Iris pigment epithelial cell (primary cell): ENCODE measurements at regions not wholly inside any gene's neighbourhood (a gene's known extent, or its start where the extent isn't known, plus 50 kb on each side); places are given as distances from the start of the nearest gene placed in this dataset.

Experiments used
- DNase-seq: peaks from one replicate; pipeline ENCODE4 v3.0.0-alpha.2; 2011; ENCODE audit warnings: low read depth

DNA sequence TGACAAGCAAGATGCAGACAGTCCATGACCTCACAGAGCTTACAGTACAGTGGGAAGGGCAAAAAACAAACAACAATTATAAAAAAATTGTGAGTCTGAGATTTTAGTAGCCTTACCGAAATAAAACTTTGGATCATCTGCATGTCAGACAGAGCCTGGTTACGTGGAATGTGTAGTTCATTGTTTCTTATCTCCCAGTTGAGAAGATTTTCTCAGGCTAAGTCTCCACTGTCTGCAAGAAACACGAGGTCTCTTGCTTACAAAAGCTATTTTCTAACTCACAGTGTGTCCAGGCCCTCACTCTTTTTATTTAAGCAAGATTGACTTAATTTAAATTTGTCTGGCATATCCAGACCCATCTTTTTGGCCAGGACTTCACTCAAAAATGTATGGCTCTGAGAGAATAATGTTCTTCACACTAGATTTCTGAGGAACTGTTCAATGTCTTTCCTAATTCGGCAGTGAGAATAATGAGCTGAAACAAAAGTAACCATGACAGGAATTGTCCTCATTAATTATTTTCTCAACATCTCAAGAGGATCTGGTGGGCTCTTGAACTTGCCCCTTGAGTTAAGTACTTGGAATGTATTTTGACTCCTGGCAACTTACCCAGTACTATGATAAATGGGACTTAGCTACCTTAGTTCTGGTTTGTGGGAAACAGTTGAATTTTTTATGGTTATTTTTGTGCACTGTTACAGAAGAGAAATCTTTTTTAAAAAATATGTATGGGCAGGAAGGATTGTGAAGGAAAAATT is 265.1 kb upstream of the COL8A1 start:
- no peak for DNase-seq

DNA sequence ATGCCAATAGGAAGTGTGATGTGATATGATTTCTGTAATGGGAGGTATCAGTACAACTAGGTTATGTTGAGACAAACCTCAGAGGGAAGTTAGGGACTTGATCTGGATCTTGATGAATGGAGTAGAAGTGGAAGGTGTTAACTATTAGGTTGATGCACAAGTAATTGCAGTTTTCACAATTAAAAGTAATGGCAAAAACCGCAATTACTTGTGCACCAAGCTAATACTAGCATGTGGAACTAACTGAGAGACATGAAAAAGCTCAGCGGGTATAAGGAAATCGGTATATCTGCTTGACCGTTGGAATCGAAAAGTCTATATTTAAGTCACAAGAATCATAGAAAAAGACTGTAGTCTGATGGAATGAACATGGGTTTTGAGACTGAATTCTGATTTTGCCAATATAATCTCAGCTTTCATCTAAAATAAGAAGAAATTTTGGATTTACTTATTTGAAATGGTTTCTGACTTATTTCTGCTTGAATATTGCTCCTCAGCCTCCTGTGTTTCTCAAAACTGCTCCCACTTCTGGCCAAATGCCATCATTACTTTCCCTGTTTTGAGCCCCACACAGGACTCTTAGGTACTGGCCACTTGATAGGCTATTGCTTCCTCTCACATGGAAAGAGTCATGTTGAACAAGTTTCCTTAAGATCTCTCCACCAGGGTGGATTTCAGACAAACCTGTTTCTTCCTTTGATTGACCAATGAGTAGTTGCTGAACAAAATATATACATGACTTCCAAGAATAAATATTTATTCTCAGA is 271.5 kb upstream of the COL8A1 start:
- no peak for DNase-seq

DNA sequence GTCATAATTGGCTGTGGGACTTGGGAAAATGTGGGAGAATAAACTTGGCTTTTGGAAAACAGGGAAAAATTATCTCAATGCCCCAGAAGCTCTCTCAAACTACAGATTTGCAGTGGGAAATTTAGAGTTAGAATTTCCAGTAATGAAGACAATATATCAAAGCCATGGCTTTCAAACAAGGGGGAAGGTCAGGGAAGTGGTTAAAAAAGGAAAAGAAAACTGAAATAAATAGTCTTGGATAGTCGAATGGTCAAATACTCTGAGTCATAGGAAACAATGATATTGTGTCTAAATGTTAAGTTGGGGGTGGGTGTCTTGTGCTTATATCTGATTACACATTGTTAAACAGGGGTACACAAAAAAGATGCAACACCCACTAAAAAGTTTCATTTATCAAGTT is 272.4 kb upstream of the COL8A1 start:
- DNase-seq = no peak

DNA sequence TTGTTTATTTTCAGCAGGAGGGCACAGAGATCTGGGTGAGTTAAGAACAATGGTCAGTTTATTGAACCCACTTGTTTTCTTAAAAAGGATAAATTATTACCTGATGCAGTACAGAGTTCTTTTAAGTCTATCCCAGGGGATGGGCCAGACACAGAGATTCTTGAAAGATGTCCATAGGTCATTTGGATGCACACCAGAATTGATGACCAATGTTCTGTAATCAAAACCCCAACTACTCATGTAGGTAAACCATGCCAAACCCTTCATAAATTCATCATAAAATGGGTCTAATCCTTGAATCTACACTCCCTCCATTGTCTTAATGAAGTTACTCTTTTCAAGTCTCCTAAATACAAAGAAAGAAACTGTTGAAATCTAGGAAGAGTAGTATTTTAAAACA is 273.0 kb upstream of the COL8A1 start:
- no peak for DNase-seq

DNA sequence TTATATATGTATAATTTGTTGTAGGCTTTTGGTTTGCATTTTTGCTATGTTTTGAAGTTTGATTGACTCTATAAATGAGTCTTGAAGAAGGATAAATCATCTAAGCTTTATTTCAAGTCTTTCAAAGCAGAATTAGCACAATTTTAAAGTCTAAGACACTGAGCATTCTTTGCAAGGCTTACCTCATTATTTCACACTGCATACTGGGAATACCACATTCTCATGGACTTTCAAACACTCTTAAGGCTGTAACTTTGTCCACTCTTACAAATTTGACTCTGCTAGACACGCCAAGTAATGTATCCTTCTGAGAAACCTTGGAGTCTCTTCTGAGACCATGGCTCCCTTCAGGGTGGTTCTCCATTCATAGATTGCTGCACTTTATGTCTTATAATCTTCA is 281.3 kb upstream of the COL8A1 start:
- no peak for DNase-seq

DNA sequence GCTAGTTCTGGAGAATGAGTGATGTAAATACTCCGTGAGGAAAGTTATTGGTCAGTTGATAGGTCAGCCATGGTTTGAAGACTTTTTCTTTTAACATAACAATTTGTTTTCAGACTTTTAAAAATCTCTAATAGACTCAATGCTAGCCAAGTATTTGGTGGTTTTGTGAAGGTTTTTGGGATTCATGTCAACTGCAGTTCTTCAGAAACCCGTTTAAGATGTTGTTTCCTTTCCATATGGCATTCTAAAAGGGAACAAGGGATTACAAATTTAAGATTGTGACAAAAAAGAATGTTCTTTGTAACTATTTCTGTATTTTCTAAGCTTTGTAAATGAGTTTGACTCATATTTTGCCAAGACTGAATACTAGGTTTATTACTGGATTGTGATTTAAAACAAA is 281.7 kb upstream of the COL8A1 start:
- no peak for DNase-seq

DNA sequence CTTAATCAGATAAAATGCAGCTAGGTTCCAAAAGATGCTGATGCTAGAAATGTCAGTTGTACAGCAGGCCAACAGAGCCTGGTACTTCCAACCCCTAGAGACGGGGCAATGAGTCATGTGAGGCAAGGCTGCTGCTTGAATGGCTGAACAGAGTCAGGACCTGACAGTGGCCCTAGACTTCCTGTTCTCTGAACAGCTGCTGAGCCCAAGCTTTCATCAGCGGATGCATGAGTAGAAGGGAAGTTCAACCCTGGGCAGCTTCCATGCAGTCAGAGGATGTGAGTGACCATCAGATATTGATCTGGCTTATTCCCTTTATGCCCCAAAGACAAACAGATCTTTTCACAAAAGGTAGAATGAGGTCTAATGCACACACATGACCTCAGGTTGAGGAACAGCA is 282.9 kb upstream of the COL8A1 start:
- DNase-seq = no peak

DNA sequence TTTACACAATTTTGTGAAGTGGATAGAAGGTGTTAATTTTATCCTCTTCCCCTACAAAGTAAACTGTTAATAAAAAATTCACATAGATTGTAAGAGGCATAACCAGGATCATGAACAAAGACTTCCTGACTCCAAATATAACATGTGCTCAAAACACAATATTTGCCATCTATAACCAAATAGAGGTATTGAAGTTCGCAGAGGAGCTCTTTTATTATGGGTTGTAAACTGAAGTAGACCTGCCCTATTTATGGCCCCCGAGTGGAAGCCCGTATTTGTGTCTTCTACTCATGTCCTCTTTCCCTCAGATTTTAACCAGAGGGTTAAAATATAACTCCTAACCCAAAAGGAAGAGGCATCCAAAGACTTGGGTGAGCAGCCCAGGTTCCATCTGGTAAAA is 285.6 kb upstream of the COL8A1 start:
- no peak for DNase-seq

DNA sequence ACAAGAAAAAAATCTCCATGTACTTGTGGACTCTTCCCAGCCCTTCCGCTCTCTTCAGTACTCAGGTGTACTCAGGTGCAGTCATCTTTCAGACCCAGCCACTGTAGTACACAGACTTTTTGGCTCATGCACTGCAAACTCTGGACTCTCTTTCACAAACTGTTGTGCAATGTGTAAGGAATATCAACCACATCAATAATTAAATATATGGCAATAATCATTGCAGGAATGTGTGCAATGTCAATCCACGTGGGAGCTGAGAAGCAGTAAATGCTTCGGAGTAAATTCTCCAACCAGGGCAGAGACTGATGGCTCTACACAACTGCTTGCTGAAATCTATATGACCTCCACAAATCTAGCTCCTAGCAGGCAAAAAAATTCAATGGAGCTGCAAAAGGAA is 287.3 kb upstream of the COL8A1 start:
- no peak for DNase-seq

DNA sequence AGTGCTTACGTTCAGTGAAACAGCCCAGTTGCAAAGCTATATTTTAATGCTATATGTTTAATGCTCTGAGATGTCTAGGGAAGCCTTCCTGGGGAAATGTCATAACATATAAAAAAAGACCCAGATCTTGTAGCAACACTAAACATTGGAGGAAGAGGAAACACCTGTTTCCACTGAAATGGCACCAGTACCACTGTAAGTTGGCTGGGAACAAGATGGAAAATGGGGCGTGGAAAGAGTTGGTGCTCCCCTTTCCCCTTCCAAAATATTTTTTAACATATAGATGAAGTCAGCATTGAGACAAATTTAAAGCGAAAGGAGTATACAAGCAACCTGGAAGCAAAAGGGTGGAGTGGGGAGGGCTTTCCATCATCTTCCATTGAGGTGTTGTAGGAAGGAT is 289.9 kb upstream of the COL8A1 start:
- DNase-seq = no peak

DNA sequence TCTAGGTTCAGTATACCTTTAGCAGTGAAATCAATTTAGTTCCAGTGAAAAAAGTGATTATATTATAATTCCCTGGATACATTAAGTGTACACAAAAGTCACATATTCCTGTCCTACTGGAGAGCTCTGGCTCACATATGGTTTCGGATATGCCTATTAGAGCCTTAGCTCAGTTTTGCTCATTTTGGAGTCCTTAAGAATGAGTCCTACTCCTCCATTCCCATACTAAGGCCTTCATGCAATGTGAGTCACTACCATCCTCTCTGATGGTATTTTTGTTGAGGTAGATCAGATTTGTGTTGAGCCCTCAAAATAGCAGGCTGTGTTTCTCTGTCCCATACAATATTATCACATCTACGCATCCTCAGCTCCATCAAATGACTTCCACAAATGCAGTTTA is 294.2 kb upstream of the COL8A1 start:
- no peak for DNase-seq

DNA sequence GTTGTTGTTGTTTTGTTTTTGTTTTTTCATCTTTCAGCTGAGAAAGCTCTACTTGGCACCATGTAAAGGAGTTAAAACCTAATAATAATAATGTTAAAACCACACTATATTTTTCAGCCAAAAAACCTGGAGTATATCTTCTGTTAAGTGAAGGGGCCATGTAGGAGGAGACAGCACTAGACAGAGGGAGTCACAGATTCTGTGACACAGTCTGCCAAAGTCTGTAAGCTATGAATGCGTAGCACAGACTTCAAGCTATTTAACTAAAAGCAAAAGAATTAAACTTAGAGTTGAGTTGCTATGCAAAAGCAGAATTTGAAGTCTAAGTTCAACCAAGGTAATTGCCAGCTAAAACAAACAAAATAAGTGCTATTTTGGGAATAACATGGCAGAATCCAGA is 296.0 kb upstream of the COL8A1 start:
- no peak for DNase-seq

DNA sequence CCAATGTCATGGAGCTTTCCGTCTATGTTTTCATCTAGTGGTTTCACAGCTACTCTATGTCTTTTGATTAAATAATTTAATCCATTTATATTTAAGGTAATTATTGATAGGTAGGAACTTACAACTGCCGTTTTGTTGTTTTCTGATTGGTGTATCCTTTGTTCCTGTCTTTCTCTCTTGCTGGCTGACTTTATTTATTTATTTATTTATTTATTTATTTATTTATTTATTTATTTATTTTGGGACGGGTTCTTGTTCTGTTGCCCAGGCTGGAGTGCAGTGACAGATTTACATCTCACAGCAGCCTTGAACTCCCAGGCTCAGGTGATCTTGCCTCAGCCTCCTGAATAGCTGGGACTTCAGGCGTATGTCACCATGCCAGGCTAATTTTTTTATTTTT is 299.2 kb upstream of the COL8A1 start:
- DNase-seq = no peak

DNA sequence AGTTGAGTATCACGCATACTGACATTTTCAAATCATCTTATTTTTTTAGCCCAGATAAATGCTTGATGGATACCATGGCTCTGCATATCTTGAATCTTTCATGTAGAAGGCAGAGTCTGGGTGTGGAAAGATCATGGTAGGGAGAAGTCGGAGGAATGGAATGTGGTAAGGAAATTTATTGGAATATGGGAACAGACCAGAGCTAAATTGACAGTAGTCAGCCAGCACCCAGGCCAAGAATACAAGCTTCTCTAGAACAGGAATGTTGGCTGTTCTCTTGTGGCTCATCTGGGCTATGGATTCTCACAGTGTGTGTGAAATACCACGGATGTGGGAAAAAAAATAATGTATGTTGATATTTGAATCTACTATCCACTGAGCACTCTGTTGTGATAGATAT is 305.7 kb upstream of the COL8A1 start:
- DNase-seq = peak; percentile 8

DNA sequence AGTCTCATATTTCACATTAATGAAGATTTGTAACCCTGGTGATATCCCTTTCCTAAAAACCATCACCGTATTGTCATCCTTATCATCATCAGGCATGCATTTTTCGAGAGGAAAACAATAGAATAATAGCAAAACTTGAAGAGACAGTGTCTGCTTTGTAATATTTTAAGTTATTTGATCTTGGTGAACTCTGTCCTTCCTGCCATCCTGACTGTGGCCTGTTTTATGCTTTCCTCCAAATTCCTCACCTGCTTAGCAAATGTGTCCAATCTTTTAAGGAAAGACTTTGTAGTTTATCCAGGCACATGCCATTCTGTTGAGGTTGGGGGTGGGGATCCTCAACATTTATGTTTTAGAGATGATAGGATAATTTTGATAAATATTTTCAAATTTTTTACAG is 306.1 kb upstream of the COL8A1 start:
- DNase-seq = no peak

DNA sequence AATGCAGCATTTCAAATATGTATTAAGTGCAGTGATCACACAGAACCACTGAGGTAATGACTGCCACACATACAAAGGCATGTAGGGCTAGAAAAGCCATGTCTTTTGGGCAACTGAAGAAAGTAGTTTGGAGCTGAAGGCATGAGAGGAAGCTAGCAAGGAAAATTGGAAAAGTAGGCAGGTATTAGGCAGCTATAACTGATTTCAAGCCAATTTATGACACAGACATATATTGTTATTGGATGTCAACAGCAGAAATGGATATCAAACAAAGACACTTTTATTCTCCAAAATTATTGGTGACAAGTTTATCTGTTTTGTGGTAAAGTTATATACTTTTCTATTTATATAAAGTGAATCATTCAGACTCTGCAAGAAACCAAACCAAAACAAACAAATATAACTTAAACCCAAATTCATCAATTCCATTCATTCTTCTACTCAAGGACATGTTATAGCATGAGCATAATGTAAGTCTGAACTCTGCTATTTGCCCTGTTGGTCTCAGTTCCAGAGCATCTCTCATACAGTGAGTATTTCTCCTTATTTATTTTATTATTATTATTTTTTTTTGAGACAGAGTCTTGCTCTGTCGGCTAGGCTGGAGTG is 307.4 kb upstream of the COL8A1 start:
- peak; percentile 36 for DNase-seq

DNA sequence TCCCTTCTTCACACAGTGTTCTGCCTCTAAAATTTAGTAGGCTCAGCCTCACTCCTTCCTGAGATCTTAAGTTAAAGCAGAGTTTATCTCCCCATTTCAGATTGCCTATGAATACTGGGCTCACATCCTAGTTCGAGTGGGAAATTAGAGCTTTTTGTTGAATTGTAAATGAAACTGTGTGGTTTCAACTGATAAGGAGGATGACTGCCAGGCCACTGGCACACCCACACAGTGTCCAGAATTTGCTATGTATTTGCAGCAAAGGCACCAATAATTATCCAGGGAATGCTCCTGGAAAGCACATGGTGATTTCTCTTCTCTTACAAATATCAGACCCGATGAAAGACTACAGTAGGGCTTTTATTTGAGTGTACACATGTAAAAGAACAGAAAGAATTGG is 308.1 kb upstream of the COL8A1 start:
- peak; percentile 41 for DNase-seq

DNA sequence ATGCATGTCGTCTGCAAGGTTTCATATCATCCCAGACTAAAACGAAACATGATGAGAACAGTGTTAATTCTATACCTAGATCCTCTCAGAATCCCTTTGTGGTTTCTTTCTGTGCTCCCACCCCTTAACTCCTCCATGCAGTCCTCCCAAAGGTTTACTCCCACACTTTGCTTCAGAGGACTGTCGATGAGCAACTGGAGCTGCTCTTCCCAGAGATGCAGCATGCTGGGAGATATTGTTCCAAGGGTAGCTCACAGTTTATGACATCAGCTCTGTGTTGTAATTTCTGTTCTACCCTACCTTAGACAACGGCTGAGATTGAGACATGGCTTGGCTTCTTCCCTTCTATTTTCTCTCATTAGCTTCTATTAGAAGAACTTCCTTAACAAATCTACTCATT is 313.0 kb upstream of the COL8A1 start:
- peak; percentile 14 for DNase-seq

DNA sequence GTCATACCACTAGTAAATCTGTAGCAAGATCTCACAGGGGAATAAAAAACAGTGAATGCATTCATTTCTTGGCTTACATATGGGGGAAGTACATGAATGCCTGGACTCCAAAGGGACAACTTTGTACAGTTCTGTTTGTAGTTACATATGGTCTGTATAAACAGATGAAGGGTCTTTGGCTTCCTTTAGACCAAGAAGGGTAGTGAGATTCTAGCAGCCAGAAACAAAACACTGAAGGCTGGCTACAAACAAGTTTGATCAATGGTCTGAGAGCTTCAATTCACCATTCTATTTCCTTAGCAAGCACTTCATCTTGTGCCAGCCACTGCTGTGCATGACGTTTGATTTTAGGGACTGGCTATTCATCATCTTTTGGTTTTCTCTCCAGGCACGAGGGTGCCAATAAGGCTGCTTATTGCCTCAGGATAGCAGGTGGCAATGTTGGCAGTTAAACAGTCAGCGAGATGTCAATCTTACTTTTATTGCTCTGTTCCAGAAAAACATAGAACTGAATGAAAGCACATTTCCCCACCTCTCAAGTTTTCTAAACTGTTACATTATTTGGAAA is 313.7 kb upstream of the COL8A1 start:
- DNase-seq = no peak

DNA sequence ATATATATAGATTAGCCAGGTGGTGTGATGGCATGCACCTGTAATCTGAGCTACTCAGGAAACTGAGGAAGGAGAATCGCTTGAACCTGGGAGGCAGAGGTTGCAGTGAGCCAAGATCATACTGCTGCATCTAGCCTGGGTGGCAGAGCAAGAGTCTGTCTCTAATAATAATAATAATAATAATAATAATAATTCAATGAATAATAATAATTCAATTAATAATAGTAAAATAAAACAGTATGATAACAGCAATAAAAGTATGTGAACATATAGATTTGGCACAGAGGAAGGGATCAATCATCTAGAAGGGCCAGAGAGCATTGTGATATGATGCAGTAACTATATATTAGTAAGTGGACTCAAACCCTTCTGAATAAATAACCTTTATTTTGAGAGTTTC is 314.5 kb upstream of the COL8A1 start:
- DNase-seq = no peak

DNA sequence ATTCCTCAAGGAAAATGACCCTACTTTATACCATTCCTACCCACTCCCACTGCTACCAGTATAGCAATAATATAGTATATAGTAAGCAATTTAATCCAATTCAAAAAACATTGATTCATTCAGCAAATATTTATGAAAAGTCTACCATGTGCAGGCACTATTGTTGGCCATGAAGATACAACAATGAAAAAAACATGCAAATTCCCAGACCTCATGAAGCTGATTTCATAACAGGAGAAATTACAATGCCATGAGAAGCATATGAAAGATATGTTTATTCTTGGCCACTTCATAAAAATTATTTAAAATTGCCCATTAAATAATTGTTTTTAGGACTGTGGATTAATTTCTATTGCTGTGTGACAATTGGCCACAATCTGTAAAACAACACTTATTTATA is 315.8 kb upstream of the COL8A1 start:
- DNase-seq = no peak

DNA sequence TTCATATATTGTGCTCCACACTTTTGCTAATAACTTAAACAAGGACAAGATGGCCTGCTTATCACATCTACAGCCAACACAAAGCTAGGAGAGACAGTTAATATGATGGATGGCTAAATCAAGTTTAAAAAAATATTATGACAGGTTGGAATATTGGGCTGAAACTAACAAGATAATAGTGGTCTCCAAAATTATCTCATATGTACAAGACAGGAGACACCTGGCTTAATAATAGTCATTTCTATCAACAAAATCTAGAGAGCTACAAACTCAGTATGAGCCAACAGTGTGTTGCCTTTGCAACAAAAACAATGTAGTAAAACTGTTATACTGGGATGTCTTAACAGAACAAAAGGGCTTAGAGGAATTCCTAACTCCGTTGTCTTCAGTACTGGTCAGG is 317.1 kb upstream of the COL8A1 start:
- DNase-seq = no peak

DNA sequence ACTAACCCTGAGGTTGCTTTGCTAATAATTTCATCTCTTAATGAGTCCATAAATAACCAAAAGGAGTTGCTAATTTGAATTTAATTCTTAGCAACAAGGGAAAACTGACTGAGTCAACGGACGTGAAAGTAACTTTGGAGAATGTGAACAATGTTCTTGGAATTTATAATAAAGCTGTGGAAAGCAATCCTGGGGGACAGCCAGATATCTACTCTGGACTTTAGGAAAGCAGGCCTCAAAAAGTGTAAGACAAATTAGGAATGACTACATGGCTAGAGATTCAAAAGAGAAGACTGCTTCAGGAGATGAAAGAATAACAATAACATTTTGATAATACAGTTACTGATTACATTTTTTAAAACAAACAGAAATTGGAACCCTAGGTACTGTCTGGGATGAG is 318.4 kb upstream of the COL8A1 start:
- peak; percentile 85 for DNase-seq
